ENCODE measurements at regions not wholly inside any gene's neighbourhood (a gene's known extent, or its start where the extent isn't known, plus 50 kb on each side); places are given as distances from the start of the nearest gene placed in this dataset.

DNA sequence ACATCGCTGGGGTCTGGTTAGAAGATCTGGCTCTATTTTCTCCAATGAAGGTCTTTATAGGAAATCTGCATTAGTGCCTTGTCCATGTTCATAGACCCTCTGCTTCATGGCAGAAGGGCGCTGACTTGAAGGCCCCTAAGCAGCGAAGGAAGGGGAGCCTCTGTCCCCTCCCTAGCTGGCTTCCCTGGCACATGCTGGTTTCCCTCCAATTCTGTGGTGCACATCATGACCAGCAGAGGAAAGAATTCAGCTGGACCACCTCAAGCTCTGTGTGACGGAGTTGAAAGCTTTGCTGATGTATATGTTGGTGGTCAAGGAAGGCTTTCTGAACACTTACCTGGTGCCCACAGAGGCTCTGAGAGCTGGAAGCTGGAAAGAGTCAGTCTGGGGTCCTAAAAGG, 129.7 kb upstream of the MYLIP start:
- TF ChIP-seq POLR2AphosphoS5 (IDR thresholded peaks at IDR 0.05; ENCODE audit: low read depth): no peak
- TF ChIP-seq GABPA (IDR thresholded peaks at IDR 0.05; ENCODE audit: low read depth): no peak
- TF ChIP-seq SPI1 (IDR thresholded peaks at IDR 0.05; ENCODE audit: borderline replicate concordance, low read depth): no peak
- TF ChIP-seq, protein P1, sequence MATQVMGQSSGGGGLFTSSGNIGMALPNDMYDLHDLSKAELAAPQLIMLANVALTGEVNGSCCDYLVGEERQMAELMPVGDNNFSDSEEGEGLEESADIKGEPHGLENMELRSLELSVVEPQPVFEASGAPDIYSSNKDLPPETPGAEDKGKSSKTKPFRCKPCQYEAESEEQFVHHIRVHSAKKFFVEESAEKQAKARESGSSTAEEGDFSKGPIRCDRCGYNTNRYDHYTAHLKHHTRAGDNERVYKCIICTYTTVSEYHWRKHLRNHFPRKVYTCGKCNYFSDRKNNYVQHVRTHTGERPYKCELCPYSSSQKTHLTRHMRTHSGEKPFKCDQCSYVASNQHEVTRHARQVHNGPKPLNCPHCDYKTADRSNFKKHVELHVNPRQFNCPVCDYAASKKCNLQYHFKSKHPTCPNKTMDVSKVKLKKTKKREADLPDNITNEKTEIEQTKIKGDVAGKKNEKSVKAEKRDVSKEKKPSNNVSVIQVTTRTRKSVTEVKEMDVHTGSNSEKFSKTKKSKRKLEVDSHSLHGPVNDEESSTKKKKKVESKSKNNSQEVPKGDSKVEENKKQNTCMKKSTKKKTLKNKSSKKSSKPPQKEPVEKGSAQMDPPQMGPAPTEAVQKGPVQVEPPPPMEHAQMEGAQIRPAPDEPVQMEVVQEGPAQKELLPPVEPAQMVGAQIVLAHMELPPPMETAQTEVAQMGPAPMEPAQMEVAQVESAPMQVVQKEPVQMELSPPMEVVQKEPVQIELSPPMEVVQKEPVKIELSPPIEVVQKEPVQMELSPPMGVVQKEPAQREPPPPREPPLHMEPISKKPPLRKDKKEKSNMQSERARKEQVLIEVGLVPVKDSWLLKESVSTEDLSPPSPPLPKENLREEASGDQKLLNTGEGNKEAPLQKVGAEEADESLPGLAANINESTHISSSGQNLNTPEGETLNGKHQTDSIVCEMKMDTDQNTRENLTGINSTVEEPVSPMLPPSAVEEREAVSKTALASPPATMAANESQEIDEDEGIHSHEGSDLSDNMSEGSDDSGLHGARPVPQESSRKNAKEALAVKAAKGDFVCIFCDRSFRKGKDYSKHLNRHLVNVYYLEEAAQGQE (IDR thresholded peaks at IDR 0.05; ENCODE audit: insufficient replicate concordance, low read depth): no peak
- TF ChIP-seq, protein P2, sequence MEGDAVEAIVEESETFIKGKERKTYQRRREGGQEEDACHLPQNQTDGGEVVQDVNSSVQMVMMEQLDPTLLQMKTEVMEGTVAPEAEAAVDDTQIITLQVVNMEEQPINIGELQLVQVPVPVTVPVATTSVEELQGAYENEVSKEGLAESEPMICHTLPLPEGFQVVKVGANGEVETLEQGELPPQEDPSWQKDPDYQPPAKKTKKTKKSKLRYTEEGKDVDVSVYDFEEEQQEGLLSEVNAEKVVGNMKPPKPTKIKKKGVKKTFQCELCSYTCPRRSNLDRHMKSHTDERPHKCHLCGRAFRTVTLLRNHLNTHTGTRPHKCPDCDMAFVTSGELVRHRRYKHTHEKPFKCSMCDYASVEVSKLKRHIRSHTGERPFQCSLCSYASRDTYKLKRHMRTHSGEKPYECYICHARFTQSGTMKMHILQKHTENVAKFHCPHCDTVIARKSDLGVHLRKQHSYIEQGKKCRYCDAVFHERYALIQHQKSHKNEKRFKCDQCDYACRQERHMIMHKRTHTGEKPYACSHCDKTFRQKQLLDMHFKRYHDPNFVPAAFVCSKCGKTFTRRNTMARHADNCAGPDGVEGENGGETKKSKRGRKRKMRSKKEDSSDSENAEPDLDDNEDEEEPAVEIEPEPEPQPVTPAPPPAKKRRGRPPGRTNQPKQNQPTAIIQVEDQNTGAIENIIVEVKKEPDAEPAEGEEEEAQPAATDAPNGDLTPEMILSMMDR (IDR thresholded peaks at IDR 0.05; ENCODE audit: insufficient read depth, low read length): no peak
- Histone ChIP-seq H3K27ac (replicated peaks) (no peak overlapping the region), H3K4me3 (replicated peaks; ENCODE audit: insufficient read depth, low read length) (no peak overlapping the region), H3K27me3 (ENCODE audit: insufficient read depth, poor library complexity, severe bottlenecking) (no peaks in the 10 kb centered on the region)
- DNase-seq (ENCODE audit: low read depth in 1 of 2, low spot score in 1 of 2): no peak

DNA sequence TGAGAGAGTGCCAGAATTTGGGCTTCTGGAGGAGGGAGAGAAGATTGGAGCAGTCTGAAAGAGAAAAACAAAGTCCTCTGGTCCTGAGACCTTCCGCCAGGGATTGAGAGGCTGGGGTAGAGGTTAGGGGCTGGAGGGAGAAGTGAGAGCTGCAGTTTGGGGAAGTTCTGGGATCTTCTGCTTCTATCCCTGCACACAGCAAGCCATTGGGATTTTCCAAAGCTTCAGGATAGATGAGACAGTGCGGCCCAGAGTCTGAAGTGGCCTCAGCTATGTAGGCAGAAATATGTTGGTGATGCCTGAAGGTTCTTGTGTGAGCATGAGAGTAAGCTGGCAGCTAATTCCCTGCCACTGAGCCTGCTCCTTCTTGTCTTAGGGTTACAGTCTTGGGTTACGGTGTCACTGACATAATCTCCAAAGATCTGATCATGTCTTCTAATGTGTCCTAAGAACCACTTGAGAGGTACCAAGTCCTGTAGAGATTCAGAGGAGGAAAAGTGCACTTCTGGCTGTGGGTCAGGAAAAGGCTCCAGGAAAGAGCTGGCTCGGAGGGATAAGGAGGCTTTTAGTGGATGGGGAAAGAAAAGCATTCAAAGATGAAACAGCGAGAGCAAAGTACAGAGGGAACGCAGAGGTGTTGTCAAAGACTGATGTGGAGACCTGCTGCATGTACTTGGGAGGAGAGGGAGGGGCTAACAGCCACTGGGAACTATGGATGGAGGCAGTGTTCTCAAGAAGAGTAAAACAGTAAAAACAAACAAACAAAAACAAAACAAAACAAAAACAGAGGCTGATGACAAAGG, 131.1 kb upstream of the MYLIP start:
- Histone ChIP-seq H3K27me3 (ENCODE audit: insufficient read depth, poor library complexity, severe bottlenecking) (no peaks in the 10 kb centered on the region), H3K4me3 (replicated peaks; ENCODE audit: insufficient read depth, low read length) (no peak overlapping the region), H3K27ac (replicated peaks) (no peak overlapping the region)
- DNase-seq (ENCODE audit: low read depth in 1 of 2, low spot score in 1 of 2): no peak
- TF ChIP-seq GABPA (IDR thresholded peaks at IDR 0.05; ENCODE audit: low read depth): no peak
- TF ChIP-seq, protein P2 (IDR thresholded peaks at IDR 0.05; ENCODE audit: insufficient read depth, low read length): no peak
- TF ChIP-seq SPI1 (IDR thresholded peaks at IDR 0.05; ENCODE audit: borderline replicate concordance, low read depth): no peak
- TF ChIP-seq POLR2AphosphoS5 (IDR thresholded peaks at IDR 0.05; ENCODE audit: low read depth): no peak
- TF ChIP-seq, protein P1 (IDR thresholded peaks at IDR 0.05; ENCODE audit: insufficient replicate concordance, low read depth): no peak

DNA sequence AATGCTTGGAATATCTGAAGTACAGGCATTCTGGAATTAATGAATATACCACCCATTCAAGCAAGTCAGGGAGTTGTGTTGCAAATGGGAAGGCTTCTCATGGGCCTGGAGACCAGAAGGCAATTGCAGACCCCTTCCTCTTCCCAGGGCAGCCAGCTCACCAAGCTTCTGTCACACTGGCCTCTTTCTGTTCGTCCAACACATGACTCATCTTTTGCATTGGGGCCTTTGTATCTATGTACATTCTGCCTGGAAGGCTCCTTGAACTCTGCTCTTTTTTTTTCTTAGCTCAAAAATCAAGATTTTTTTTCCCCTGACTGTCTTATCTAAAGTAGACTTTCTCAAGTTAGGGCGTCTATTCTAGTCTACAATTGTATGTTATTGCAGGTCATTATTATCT, 132.9 kb upstream of the MYLIP start:
- TF ChIP-seq, protein P1 (IDR thresholded peaks at IDR 0.05; ENCODE audit: insufficient replicate concordance, low read depth): no peak
- TF ChIP-seq GABPA (IDR thresholded peaks at IDR 0.05; ENCODE audit: low read depth): no peak
- no peak for TF ChIP-seq SPI1 (IDR thresholded peaks at IDR 0.05; ENCODE audit: borderline replicate concordance, low read depth)
- TF ChIP-seq POLR2AphosphoS5 (IDR thresholded peaks at IDR 0.05; ENCODE audit: low read depth): no peak
- no peak overlapping the region for H3K4me3 ChIP-seq (replicated peaks; ENCODE audit: insufficient read depth, low read length)
- DNase-seq (ENCODE audit: low read depth in 1 of 2, low spot score in 1 of 2): peak in 1 of 2 experiments; percentile 14
- H3K27me3 ChIP-seq (ENCODE audit: insufficient read depth, poor library complexity, severe bottlenecking): no peaks in the 10 kb centered on the region
- H3K27ac ChIP-seq (replicated peaks): no peak overlapping the region

All from HL-60 (cell line).